Stimulated activated memory B cell treated with anti-CD40 and anti-IgM and Interleukin-4, amounts not matched to agents 10 μg/mL and 1 μg/mL and 100 μg/mL, for 72 hours (primary cell): ENCODE measurements at regions not wholly inside any gene's neighbourhood (a gene's known extent, or its start where the extent isn't known, plus 50 kb on each side); places are given as distances from the start of the nearest gene placed in this dataset.

Source experiments
- ATAC-seq: fragments of 150-1000 bp; cut with Tn5 transposase; 2 replicates; pipeline ENCODE4 v1.10.0; 2021
- H3K27ac Mint-ChIP-seq: one replicate; pipeline ENCODE4 v1.8.0; 2022; ENCODE audit warnings: mild to moderate bottlenecking, mixed read lengths
- H3K27me3 Mint-ChIP-seq: one replicate; pipeline ENCODE4 v1.8.0; 2022; ENCODE audit warnings: mixed read lengths
- H3K36me3 Mint-ChIP-seq: one replicate; pipeline ENCODE4 v1.8.0; 2022; ENCODE audit warnings: mixed read lengths
- H3K4me1 Mint-ChIP-seq: one replicate; pipeline ENCODE4 v1.8.0; 2022; ENCODE audit warnings: mixed read lengths
- H3K4me3 Mint-ChIP-seq: one replicate; pipeline ENCODE4 v1.8.0; 2022; ENCODE audit warnings: mild to moderate bottlenecking, moderate library complexity, mixed read lengths
- H3K9me3 Mint-ChIP-seq: one replicate; pipeline ENCODE4 v1.8.0; 2022; ENCODE audit warnings: mixed read lengths

DNA sequence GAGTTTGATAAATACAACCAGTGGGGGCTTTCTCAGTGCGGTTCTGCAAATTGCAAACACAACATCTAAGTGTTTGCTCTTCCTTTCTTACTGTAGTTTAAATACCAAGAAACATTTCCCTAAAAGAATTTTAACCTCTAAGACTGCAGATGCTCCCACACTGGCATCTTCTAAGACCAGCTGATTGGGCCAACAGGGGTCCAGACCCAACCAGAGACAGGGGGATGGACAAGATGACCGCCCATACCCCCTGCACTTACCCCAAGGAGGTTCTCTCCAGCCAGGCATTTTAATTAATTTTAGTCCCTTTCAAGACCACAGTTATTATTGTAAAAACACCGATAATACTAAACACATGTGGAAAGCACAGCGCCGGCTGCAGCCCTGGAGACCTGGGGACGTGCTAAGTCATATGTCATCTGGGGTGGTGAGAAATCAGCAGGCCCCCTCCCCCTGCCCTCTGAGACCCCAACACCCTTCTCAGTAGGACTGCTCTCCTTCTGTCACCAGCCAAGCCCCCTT lies 242.3 kb downstream of the SOX9 start:
- Mint-ChIP-seq H3K4me1 (no peaks in the 10 kb centered on the region), H3K4me3 (no peak overlapping the region), H3K9me3 (no peaks in the 10 kb centered on the region), H3K27me3 (peaks cover 13% of the 10 kb centered on the region), H3K36me3 (no peaks in the 10 kb centered on the region), H3K27ac (no peak overlapping the region)
- no peak for ATAC-seq

DNA sequence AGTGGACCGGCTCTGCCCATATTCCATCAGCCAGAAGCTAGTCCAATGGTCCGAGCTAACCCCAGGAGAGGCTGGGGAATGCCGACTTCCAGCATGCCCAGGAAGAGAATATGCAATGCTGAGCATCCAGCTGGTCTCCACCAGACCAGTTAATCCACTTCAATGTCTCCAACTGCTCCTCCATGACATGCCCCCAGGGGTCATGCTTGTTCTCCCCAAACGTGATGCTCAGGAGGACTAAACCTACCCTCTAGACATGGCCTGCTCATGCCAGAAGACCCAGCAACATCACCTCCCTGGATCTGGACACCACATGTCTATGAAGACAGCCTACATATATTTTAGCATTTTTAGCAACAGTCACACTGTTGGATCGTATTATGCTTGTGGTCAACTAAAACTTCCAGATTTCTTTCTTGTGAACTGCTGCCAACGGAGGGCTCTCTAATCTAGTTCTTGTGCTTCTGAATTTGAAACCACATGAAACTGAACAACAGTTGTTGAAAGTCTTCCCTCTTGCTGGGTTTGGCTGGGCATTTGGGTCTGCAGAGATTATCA lies 245.1 kb downstream of the SOX9 start:
- Mint-ChIP-seq H3K36me3 (no peaks in the 10 kb centered on the region), H3K9me3 (no peaks in the 10 kb centered on the region), H3K27ac (no peak overlapping the region), H3K4me1 (no peaks in the 10 kb centered on the region), H3K27me3 (peaks cover 13% of the 10 kb centered on the region), H3K4me3 (no peak overlapping the region)
- no peak for ATAC-seq

DNA sequence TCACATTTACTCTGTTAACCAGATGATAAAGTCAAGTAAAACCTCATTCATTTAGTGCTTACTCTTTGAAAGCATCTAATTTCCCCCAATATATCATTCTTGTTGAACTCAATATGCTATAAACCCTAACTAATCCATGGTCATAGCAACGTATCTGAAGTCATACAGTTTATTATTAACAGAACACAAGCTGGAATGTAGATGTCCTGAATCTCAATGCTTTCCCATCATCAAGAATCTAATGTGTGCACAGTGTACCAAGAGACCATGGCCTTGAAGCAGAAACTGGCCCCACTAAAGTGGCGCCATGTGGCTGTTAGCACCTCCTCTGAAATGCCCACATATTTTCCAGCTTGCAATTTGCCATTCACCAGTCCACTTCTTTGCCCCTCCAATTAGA lies 245.8 kb downstream of the SOX9 start:
- Mint-ChIP-seq H3K9me3 (no peaks in the 10 kb centered on the region), H3K4me1 (no peaks in the 10 kb centered on the region), H3K27ac (no peak overlapping the region), H3K27me3 (peaks cover 13% of the 10 kb centered on the region), H3K4me3 (no peak overlapping the region), H3K36me3 (no peaks in the 10 kb centered on the region)
- no peak for ATAC-seq

DNA sequence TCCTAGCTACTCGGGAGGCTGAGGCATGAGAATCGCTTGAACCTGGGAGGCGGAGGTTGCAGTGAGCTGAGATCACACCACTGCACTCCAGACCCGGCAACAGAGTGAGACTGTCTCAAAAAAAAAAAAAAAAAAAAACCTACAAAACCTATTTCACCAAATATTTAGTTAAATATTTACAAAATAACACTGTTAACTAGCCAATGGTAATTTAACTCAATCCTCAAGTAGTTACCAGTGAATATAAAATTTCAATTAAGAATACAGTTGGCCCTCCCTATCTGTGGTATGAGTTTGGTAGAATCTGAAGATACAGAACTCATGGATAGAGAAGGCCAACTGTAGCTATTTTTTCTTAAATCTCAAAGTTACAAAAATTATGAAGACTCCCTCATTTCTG lies 247.4 kb downstream of the SOX9 start:
- Mint-ChIP-seq H3K27me3 (peaks cover 13% of the 10 kb centered on the region), H3K36me3 (no peaks in the 10 kb centered on the region), H3K4me3 (no peak overlapping the region), H3K4me1 (no peaks in the 10 kb centered on the region), H3K9me3 (no peaks in the 10 kb centered on the region), H3K27ac (no peak overlapping the region)
- no peak for ATAC-seq

DNA sequence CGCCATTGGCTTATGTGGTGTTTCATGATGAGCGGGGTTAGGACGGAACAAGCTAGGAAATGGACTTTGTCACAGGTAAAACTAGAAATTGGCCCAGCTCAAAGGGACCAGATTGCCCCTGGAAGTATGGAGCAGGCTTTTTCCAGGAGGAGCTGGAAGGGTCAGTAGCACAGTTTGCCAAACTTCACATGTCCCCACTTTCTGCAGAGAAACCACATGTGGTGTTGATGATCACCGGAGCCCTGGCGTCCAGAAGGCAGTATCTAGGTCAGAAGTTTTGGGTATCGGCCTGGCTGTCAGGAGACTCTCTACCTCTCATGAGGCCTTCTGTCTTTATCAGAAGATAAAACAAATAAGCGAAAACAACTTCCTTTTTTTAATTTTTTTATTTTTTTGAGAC lies 248.5 kb downstream of the SOX9 start:
- no peaks in the 10 kb centered on the region for H3K4me1 Mint-ChIP-seq
- ATAC-seq, result no peak

DNA sequence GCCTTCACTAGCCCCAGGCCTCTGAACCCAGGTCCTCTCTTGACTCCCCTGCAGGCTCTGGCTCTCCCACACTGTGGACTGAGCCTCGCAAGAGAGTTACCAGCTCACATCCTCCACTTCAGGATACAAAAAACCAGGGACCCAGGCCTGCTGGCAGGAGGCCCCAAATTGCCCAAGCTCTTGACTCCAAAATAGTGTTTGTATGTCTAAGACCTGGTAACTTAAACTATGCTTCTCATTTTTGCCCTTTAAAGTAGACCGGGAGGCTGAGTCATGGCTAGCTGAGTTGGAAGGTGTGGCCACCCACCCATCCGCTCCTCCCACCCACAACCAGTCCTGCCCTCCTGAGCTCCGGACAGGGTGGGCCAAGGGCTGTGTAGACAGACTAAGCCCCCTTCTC lies 250.0 kb downstream of the SOX9 start:
- no peaks in the 10 kb centered on the region for H3K4me1 Mint-ChIP-seq
- no peak for ATAC-seq
- no peaks in the 10 kb centered on the region for H3K9me3 Mint-ChIP-seq
- H3K36me3 Mint-ChIP-seq, result no peaks in the 10 kb centered on the region
- H3K4me3 Mint-ChIP-seq, result no peak overlapping the region
- no peaks in the 10 kb centered on the region for H3K27me3 Mint-ChIP-seq
- H3K27ac Mint-ChIP-seq, result no peak overlapping the region

More for the DNA sequence above, 248.5 kb downstream of the SOX9 start:
- no peaks in the 10 kb centered on the region for H3K36me3 Mint-ChIP-seq
- H3K9me3 Mint-ChIP-seq, result no peaks in the 10 kb centered on the region
- H3K4me3 Mint-ChIP-seq, result no peak overlapping the region
- peaks cover 6% of the 10 kb centered on the region for H3K27me3 Mint-ChIP-seq
- H3K27ac Mint-ChIP-seq, result no peak overlapping the region

DNA sequence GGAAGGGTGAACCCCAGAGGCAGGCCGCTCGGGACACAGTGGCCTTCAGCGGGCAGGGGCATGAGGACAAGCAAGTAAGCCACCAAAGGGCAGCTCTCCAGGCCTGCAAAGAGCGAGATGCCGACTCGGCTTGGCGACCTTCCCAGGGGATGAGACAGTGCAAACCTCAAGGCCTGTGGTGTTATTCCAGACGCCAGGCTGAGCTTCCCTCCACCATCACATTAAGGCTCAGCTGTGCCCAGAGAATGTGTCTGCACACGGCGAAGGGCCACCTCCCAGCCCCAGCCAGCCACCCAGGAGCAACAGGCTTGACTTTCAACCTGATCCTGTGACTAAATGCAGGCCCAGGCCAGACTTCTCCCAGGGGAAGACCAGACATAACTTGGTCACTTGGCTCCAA lies 251.4 kb downstream of the SOX9 start:
- no peaks in the 10 kb centered on the region for H3K27me3 Mint-ChIP-seq
- H3K4me3 Mint-ChIP-seq, result no peak overlapping the region
- no peaks in the 10 kb centered on the region for H3K9me3 Mint-ChIP-seq
- no peak overlapping the region for H3K27ac Mint-ChIP-seq
- ATAC-seq, result no peak
- H3K4me1 Mint-ChIP-seq, result no peaks in the 10 kb centered on the region
- no peaks in the 10 kb centered on the region for H3K36me3 Mint-ChIP-seq

DNA sequence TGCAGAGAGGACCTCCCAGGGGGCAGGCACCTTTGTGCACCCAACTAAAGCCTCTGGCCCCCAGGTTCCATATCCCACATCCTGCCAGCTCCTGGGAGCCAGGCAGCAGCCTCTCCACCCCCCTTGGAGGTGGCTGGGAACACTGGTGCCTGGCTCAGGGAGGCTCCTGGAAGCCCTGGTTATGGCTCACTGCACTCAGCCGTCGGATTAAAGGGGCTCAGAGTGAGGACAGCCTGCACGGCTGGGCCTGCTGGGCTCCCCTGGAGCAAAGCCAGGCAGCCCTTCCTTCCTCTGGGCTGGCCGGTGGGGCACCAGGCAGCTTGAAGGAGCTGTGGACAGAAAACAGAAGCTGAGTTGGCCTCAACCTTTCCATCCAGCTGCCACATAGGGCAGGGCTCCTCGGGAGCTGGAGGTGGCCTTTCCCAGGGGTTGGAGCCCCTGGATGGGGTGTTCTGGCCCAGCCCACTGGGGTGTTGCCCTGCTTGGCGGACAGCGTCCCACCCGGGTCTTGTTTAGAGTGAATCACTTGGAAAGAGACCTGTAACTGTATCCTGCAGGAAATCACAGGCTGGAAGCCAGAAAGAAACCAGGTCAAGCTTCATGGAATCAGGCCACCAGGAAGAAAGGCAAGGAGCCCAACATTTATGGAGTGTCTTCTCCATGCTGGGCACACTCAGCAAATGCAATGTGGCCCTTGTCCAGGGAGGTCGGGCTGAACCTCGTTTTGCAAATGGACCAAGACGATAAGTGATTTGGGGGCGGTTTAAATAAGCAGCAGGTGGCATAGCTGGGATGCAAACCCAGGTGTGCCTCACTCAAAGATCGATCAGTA lies 253.3 kb downstream of the SOX9 start:
- H3K9me3 Mint-ChIP-seq, result no peaks in the 10 kb centered on the region
- H3K27me3 Mint-ChIP-seq, result peaks cover 9% of the 10 kb centered on the region
- H3K36me3 Mint-ChIP-seq, result no peaks in the 10 kb centered on the region
- no peak overlapping the region for H3K4me3 Mint-ChIP-seq
- H3K4me1 Mint-ChIP-seq, result no peaks in the 10 kb centered on the region
- no peak overlapping the region for H3K27ac Mint-ChIP-seq
- ATAC-seq, result no peak

DNA sequence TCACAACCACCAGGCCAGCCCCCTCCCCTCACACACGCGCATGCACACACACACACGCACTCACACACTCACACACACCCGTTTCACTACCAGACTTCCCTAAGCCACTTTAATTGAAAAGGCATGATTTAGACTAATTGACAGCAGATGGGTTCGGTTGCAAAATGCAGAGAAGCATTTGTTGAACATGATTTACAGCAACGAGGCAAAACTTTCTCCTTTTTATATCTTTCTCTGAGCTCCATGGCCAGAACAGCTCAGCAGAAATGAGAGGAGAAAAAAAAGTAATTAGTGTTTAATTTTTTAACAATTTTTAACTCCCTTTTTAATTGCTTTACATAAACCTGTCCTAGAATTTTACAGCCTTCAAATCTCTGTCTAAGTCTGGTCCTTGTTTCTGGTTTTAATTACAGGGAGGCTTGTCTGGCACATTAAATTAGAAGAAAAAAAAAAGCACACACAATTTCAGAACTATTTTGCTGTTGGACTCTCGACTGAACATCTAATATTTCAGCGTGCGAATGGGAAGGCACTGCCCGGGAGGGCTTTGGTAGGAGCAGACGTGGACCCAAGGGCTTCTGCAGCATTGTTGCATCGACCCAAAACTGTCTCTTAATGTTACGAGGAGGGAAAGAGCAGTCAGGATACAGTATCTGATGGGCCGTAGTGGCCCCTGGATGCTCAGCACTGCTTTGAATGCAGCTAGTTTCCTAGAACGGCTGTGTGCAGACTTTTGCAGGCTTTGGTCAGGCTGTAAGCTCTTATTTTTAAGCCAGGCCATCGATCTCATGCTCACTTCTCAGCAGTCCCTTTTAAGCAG lies 255.9 kb downstream of the SOX9 start:
- Mint-ChIP-seq H3K4me3 (no peak overlapping the region), H3K36me3 (no peaks in the 10 kb centered on the region), H3K9me3 (no peaks in the 10 kb centered on the region), H3K27me3 (peaks cover 13% of the 10 kb centered on the region), H3K27ac (no peak overlapping the region), H3K4me1 (no peaks in the 10 kb centered on the region)
- no peak for ATAC-seq

DNA sequence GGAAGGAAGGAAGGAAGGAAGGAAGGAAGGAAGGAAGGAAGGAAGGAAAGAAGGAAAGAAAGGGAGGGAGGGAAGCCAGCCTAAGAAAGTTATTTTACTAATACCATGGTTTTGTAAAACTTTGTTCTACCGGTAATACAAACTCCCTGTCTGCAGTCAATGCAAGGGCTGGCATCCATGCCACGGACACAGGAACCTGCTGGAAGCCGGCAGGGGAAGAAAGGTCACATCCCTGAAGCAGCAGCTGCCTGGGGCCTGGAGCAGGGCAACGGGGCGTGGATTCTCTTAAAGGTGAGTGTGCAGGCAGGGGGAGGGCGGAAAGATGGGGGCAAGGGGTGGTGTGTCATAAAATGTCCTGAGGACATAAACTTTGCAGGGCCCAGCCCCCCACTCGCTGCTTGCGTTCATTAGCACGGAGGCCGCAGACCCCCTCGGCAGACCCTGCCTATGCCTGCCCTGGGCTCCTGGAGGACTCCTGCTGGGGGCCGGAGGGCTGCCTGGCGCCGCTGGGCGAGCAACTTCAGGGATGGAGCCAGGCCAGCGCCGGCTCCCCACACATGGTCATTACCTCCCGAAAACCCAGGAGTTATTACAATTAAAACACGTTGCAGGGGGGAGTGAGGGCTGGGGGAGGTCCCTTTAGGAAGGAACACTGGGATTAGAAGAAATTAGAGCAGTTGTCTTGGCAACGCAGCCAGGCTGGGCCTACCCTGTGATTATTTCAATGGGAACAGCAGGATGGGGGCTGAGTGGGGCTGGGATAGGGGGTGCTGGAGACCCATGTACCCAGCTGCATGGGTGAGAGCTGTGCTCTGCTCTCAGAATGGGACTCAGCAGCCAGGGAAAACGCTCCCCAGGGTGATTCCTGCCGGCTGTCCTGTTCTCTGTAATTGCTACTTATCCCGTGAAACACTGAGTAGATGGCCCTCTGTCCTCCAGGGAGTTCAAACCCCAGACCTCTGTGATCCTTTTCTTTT lies 257.9 kb downstream of the SOX9 start:
- Mint-ChIP-seq H3K27me3 (peaks cover 27% of the 10 kb centered on the region), H3K4me3 (no peak overlapping the region), H3K36me3 (no peaks in the 10 kb centered on the region), H3K4me1 (no peaks in the 10 kb centered on the region), H3K27ac (no peak overlapping the region), H3K9me3 (no peaks in the 10 kb centered on the region)
- no peak for ATAC-seq

DNA sequence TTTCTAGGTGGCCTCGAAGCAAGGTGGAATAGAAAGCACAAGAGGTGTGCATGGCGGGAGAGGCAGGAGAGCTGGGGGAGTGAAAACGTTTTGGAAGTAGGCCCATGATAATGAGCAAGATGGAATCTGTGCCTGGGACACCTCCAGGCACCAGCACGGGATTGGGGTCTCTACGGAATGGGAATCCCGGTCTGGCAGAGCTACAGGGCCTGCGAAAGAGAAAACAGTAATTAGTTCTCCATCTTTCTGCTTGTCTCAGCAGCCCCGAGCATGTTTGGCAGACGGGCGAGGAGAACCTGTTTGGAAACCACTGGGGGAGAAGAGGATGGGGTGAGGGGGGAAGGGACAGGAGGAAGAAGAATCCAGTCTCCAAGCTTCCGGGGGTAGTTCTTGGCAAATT lies 258.7 kb downstream of the SOX9 start:
- H3K27me3 Mint-ChIP-seq, result peaks cover 27% of the 10 kb centered on the region
- H3K9me3 Mint-ChIP-seq, result no peaks in the 10 kb centered on the region
- no peak overlapping the region for H3K4me3 Mint-ChIP-seq
- no peaks in the 10 kb centered on the region for H3K4me1 Mint-ChIP-seq
- no peak for ATAC-seq
- no peaks in the 10 kb centered on the region for H3K36me3 Mint-ChIP-seq
- no peak overlapping the region for H3K27ac Mint-ChIP-seq

DNA sequence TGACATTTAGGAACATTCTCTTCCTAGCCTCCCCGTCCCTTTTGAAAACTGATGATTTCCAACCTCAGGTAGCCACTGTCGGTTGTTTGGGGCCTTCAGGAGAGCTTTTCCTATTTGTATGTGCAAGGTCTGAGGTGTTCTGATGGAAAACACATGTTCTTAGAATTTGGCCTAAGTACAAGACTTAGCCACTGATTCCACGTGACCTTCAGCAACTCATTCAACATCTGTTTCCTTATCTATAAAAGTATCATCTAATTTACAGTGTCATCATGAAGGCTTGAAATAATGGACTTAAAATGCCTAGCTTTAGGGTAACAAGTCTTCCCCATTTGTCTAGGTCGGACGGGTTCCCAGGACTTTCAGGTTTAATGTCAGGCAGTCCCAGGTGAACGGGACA lies 259.3 kb downstream of the SOX9 start:
- H3K36me3 Mint-ChIP-seq, result no peaks in the 10 kb centered on the region
- H3K27ac Mint-ChIP-seq, result no peak overlapping the region
- H3K9me3 Mint-ChIP-seq, result no peaks in the 10 kb centered on the region
- no peaks in the 10 kb centered on the region for H3K4me1 Mint-ChIP-seq
- no peak for ATAC-seq
- H3K27me3 Mint-ChIP-seq, result peaks cover 27% of the 10 kb centered on the region
- no peak overlapping the region for H3K4me3 Mint-ChIP-seq

DNA sequence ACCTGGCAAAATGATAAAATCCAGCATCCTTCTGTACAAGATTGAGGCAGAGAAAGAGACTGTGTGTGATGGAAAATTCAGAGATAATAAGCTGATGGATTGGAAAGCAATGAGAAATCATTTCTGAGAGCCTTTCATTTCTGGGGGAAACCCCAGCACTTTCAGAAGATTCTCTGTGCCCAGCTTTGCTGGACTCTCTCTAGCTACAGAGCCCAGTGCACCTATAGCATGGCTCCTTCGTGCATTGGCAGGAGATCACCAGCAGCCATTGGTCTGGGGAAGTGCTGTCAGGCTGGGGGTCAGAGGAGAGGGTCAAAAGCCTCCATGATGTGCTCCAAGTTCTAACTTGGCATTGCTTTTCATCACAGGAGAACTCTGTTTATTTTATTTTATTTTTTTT lies 259.9 kb downstream of the SOX9 start:
- Mint-ChIP-seq H3K4me1 (no peaks in the 10 kb centered on the region), H3K27ac (no peak overlapping the region), H3K4me3 (no peak overlapping the region), H3K27me3 (peaks cover 27% of the 10 kb centered on the region), H3K9me3 (no peaks in the 10 kb centered on the region), H3K36me3 (no peaks in the 10 kb centered on the region)
- ATAC-seq, result no peak

DNA sequence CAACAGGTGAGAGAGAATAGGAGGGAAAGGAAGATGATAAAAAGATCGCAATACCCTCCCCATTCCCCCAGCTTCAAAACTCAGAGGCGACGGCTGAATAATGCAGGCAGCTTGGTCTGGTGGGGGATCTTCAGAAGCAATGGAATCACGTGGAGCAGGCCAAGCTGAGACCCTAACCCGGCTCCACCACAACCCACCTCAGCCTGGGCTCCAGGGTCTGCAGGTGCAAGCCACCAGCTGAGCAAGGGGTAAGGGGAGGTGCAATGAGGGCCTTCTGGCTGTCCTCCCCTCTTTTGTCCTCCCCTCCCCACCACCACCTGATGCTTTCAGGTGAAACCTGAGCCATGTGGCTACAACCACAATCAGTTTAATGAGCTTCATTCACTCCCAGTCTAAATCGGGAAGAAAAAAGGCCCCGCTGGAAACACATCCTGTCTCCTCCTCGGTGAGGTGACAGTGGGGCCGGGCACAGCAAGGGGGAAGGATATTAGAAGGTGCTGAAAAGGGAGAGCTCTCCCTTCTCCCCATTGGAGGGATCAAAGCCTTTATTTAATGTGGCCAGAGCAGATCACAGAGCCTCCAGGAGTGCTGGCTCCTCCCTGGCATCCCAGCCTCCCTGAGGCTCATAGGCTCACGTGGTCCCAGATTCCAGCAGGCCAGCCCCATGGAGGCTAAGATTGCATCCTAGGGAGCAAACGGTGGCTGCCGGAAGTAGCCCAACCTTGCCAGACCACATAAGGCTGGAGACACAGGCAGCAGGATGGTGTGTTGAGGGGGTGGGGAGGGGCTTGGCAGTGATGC lies 261.0 kb downstream of the SOX9 start:
- no peak overlapping the region for H3K27ac Mint-ChIP-seq
- ATAC-seq, result no peak
- no peak overlapping the region for H3K4me3 Mint-ChIP-seq
- no peaks in the 10 kb centered on the region for H3K4me1 Mint-ChIP-seq
- H3K9me3 Mint-ChIP-seq, result no peaks in the 10 kb centered on the region
- H3K36me3 Mint-ChIP-seq, result no peaks in the 10 kb centered on the region
- H3K27me3 Mint-ChIP-seq, result peaks cover 32% of the 10 kb centered on the region
